Lower lobe of right lung (tissue), 2 donors: ENCODE measurements at regions not wholly inside any gene's neighbourhood (a gene's known extent, or its start where the extent isn't known, plus 50 kb on each side); places are given as distances from the start of the nearest gene placed in this dataset.

Experiments
- ATAC-seq, 2 donors: fragments of 200-7000 bp; cut with Tn5 transposase; one replicate each; pipeline ENCODE4 v1.9.1; 2020 to 2022; ENCODE audit warnings: mild to moderate bottlenecking in 2 of 2, moderate library complexity in 2 of 2
- DNase-seq: peaks from one replicate; pipeline ENCODE4 v3.0.0-alpha.2; 2020
- H3K27ac ChIP-seq: fragments of 200-600 bp; one replicate; pipeline ENCODE4 v1.8.0; 2022
- H3K27me3 ChIP-seq: fragments of 200-600 bp; one replicate; pipeline ENCODE4 v1.8.0; 2022; ENCODE audit warnings: low read depth
- H3K36me3 ChIP-seq: fragments of 200-600 bp; one replicate; pipeline ENCODE4 v1.8.0; 2022; ENCODE audit warnings: mild to moderate bottlenecking
- H3K4me1 ChIP-seq: fragments of 200-600 bp; one replicate; pipeline ENCODE4 v1.8.0; 2022
- H3K4me3 ChIP-seq: fragments of 200-600 bp; one replicate; pipeline ENCODE4 v1.8.0; 2022; ENCODE audit warnings: mild to moderate bottlenecking
- H3K9me3 ChIP-seq: fragments of 200-600 bp; one replicate; pipeline ENCODE4 v1.8.0; 2022
- CTCF ChIP-seq: fragments of 200-600 bp; IDR thresholded peaks from one replicate; pipeline ENCODE4 v1.8.0; 2022; ENCODE audit warnings: antibody characterized with exemption, mild to moderate bottlenecking
- intact Hi-C: fragments of 100-400 bp; cut with DNase I; formaldehyde crosslinking; loops from one replicate; pipeline ENCODE4 v1.11.0; 2022
- donor health status: DM: no; HTN: yes; CAD: no; lungs with severe emphysema.

- no peak for ATAC-seq
- Histone ChIP-seq H3K27ac (no peak overlapping the region), H3K4me1 (no peaks in the 10 kb centered on the region), H3K36me3 (no peaks in the 10 kb centered on the region), H3K4me3 (no peak overlapping the region), H3K9me3 (no peaks in the 10 kb centered on the region), H3K27me3 (no peaks in the 10 kb centered on the region)
- TF ChIP-seq CTCF = no peak
- intact Hi-C loops = no loop called here
- DNase-seq = no peak
Measured at GRCh38 chr6:14707276-14707675, 538.6 kb upstream of the JARID2 start.

GRCh38 chr6:14707971-14708465 lies 537.9 kb upstream of the JARID2 start:
- Histone ChIP-seq H3K4me1 (no peaks in the 10 kb centered on the region), H3K36me3 (no peaks in the 10 kb centered on the region), H3K4me3 (no peak overlapping the region), H3K9me3 (no peaks in the 10 kb centered on the region), H3K27ac (no peak overlapping the region), H3K27me3 (no peaks in the 10 kb centered on the region)
- DNase-seq (no peak), ATAC-seq (no peak)
- TF ChIP-seq CTCF = no peak
- intact Hi-C loops = no loop called here

- intact Hi-C loops = no loop called here
- H3K4me3 ChIP-seq = no peak overlapping the region
- H3K27ac ChIP-seq = no peak overlapping the region
- no peak for DNase-seq
- H3K4me1 ChIP-seq = no peaks in the 10 kb centered on the region
- TF ChIP-seq CTCF = no peak
- ATAC-seq = no peak
- H3K27me3 ChIP-seq = no peaks in the 10 kb centered on the region
- H3K36me3 ChIP-seq = no peaks in the 10 kb centered on the region
- H3K9me3 ChIP-seq = no peaks in the 10 kb centered on the region
Measured at GRCh38 chr6:14709066-14709670, 536.7 kb upstream of the JARID2 start.

GRCh38 chr6:14709900-14710299 lies 536.0 kb upstream of the JARID2 start:
- H3K36me3 ChIP-seq = no peaks in the 10 kb centered on the region

GRCh38 chr6:14710421-14710820 lies 535.4 kb upstream of the JARID2 start:
- Histone ChIP-seq H3K27me3 (no peaks in the 10 kb centered on the region), H3K4me3 (no peak overlapping the region), H3K4me1 (no peaks in the 10 kb centered on the region), H3K9me3 (no peaks in the 10 kb centered on the region), H3K36me3 (no peaks in the 10 kb centered on the region), H3K27ac (no peak overlapping the region)
- DNase-seq (no peak), ATAC-seq (no peak)
- no peak for TF ChIP-seq CTCF
- intact Hi-C loops = no loop called here

More at GRCh38 chr6:14709900-14710299, 536.0 kb upstream of the JARID2 start:
- Histone ChIP-seq H3K27me3 (no peaks in the 10 kb centered on the region), H3K27ac (no peak overlapping the region), H3K9me3 (no peaks in the 10 kb centered on the region), H3K4me3 (no peak overlapping the region), H3K4me1 (no peaks in the 10 kb centered on the region)
- DNase-seq (no peak), ATAC-seq (no peak)
- TF ChIP-seq CTCF = no peak
- intact Hi-C loops = no loop called here
